Epithelial cell of prostate (primary cell): ENCODE measurements at regions not wholly inside any gene's neighbourhood (a gene's known extent, or its start where the extent isn't known, plus 50 kb on each side); places are given as distances from the start of the nearest gene placed in this dataset.

Source experiments
- DNase-seq: peaks from one replicate; pipeline ENCODE4 v3.0.0-alpha.2; 2011; ENCODE audit warnings: low read depth, low spot score
- H3K27ac ChIP-seq: fragments of 450-650 bp; 2 replicates; pipeline ENCODE4 v1.5.1; 2017; ENCODE audit warnings: mild to moderate bottlenecking

DNA sequence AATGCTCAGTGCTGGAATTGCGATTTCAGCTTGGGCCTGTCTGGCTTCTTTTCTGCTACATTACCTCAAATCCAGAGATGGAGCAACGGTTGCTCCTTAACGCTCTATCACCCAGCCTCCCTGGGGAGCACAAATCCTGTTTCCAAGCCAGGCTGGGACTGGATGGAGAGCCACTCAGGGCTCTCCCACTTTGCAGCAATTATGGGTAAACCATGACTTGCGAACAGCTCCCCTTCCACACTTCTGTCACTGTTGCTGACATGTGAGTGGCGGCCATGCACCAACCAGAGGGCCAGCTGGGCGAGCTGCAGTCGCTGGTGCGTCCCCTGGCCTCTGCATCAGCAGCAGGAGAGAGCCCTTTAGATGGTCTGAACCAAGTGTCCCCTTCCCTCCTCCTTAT lies 65.1 kb upstream of the RAB4A start:
- H3K27ac ChIP-seq, result no peak overlapping the region
- no peak for DNase-seq

DNA sequence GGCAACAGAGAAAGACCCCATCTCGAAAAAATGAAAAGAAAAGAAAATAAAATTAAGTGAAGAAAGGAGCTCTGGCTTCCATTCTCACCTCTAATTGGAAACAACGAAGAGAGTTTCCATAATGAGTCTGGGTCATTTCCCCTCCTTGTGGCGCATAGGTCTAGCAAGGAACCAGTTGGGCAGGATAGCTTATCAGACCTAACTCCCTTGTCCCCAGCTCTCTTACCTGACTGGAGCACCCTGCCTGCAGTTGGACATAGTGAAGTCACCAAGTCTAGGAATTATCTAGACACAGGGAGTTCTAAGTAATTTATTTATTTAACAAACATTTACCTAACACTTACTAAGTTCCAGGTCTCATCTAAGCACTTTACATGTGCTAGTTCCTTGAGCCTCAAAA lies 63.0 kb upstream of the RAB4A start:
- no peak overlapping the region for H3K27ac ChIP-seq
- no peak for DNase-seq

DNA sequence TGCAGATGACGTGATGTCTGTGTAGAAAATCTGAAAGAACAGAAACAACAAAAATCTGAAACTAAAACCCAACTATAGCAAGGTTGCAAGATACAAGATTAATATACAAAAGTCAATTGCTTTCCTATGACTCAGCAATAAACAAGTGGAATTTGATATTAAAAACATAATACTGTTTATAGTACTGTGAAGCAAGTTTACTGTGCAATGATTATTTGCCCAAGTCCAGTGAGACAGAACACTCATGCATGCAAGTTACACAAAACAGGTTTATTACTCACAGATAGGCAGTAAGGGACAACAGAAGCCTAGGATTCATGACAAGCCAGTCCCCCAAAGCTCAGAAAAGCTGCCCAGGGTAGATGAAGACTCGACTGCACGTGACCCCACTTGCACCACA lies 62.4 kb upstream of the RAB4A start:
- no peak for DNase-seq
- no peak overlapping the region for H3K27ac ChIP-seq

DNA sequence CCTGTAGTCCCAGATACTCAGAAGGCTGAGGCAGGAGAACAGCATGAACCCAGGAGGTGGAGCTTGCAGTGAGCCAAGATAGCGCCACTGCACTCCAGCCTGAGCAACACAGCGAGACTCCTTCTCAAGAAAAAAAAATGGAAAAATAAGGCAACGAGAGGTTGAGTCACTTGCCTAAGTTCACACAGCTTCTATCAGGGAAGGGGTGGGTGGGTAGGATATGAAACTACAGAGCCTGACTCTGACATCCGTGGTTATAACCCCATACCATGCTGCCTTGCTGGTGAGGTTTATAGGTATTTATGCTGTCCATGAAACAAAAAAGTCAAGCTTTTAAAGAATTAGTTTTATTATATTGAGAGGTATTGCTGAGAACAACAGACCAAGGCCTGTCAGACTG lies 61.5 kb upstream of the RAB4A start:
- DNase-seq, result no peak

DNA sequence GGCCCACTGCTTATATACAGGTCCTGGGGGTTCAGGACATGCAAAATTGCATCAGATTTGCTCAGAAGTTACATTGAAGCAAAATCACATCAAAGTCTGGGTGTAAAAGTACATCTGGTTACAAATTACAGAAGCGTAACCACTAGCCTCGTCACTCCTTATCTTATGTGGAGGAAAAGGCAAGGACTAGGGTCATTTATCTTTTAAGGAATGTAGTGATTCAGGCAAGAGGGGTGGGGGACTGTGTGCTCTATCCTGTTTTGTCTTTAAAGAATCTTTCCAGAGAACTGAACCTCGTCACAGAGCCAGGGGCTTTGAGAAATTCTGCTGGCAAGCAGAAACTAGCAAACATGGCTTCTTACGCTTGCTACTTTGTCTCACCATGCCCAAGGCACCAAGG lies 61.1 kb upstream of the RAB4A start:
- no peak for DNase-seq
- H3K27ac ChIP-seq, result no peak overlapping the region

More for the DNA sequence above, 61.5 kb upstream of the RAB4A start:
- H3K27ac ChIP-seq, result no peak overlapping the region

DNA sequence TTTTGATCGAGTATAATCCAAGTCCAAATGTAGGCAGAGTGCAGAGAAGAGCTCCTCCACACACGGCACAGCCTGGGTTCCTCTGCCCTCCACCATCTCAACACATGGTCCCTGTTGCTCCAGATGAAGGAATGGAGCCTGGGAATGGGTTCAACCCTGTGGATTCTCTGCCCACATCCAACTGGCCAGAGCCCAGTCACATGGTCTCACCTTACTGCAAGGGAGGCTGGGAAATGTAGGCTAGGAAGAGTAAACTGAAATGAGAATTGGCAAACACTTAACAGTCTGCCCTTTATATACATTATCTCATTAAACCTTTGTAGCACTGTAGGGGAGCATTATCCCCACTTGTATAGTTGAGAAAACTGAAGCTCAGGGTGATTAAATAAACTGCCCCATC lies 60.1 kb upstream of the RAB4A start:
- no peak overlapping the region for H3K27ac ChIP-seq
- no peak for DNase-seq

DNA sequence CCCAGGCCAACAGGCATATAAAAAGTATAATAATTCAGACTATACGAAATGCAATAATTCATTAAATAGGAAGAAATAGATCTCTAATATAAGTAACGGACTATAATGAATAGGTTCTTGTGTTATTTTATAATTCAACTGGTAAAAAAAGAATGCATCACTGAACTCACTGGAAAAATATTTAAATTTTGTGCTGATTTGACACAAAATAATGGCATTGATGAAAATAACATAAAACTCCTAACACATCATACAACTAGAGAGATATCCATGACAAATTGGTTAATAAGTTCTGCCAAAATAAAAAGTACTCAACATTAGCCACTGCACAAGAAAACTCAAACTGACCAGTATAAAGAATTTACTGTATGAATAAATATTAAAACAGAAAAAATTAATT lies 57.1 kb upstream of the RAB4A start:
- no peak overlapping the region for H3K27ac ChIP-seq
- no peak for DNase-seq

DNA sequence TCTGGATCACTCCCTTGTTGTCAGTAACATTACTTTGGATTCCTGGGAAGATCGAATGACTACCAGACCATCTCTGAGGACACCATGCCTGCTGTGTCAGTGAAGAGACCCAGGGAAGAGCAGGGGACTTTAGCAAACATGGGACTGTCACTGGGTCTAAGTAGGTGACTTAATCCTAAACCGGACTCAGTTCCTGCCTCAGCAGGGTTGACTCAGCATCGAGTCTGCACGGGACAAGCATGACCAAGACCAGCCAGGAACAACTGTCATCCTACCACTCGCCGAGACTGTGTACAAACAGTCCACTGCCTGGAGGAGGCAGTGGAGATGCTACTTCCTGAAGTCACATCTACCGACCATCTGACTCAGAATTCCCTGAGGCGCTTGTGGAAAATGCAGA lies 53.2 kb upstream of the RAB4A start:
- DNase-seq, result peak; percentile 18
- H3K27ac ChIP-seq, result no peak overlapping the region

DNA sequence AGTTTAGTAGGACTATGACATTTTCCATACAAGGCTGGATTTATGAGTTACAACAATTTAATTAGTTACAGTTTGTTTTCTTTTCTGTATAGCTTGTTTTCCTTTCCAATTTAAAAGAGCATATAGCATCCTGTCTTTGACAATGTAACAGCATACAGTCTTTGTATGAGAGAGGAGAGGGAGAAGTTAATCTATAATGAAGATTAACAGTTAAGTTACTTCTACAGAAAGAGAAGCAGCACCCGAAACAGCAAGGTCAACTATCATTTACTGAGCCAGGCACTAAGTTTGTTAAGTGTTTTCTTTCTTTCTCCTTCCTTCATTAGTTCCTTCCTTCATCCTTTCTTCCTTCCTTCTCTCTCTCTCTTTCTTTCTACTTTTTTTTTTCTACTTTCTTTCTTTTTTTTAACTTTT lies 52.3 kb upstream of the RAB4A start:
- H3K27ac ChIP-seq, result no peak overlapping the region

DNA sequence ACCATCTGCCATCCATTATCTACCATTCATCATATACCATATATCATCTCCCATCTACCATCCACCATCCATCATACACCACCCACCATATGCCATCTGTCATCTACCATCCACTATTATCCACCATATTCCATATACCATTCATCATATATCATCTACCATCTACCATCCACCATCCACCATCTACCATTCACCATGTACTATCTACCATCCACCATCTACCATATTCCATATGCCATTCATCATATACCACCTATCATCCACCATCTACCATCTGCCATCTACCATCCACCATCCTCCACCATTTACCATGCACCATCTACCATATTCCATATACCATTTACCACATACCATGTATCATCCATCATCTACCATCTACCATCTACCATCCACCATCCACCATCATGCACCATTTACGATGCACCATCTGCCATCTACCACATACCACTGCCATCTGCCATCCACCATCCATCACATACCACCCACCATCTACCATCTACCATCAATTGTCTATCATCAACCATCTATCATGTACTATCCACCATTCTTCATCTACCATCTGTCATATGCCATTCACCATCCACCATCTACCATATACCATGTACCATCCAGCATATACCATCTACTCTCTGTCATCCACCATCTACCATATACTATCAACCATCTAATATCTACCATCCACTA lies 50.6 kb upstream of the RAB4A start:
- no peak for DNase-seq
- no peak overlapping the region for H3K27ac ChIP-seq

More for the DNA sequence above, 52.3 kb upstream of the RAB4A start:
- no peak for DNase-seq

DNA sequence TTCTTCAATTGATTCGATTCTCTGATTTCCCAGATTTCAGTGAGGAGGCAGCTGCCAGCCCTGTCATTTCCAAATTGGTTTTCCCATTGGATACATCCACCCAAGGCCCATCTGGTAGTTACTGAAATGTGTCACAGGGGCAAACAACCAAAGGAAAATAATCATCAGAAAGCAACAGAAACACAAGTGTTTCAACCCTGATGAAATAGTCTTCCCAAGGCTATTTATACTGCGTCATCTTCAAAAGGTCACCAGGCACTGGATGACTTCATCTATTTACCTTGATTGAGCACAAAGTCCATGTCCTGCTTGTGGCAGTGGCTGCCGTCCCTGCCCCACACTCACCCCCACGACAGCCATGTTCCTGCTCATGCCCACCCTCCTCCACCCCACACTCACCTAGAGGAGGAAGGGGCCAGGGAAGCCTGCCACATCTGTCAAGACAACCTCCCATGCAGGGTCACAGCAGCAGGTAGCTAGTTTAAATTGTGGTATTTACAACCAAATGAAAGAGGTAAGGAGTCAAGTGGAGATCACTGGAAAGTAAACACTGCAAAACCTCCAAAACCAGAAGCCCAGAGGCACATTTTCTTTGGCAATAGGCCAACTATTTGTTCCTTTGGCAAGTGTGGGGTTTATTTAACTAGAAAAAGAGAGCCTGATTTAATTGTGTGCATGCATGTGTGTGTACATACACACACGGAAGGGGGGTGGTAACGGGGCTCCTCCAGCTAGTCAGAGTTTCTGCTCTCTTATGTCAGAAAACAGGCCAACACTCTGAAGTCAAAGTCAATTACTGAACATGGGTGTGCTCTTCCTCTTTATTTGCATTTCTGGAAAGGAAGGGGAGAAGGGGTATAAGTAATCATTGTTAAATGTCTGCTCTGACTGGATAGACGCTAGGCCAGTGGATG lies 49.5 kb upstream of the RAB4A start:
- H3K27ac ChIP-seq, result peak overlapping the region; percentile 31
- DNase-seq, result peak; percentile 40
